HG02588 (cell line): ENCODE measurements at regions not wholly inside any gene's neighbourhood (a gene's known extent, or its start where the extent isn't known, plus 50 kb on each side); places are given as distances from the start of the nearest gene placed in this dataset.
A peak's percentile ranks its signal among the peaks of the same experiment; 100 is the strongest.

Experiments
- ATAC-seq: cut with Tn5 transposase; IDR thresholded peaks from one replicate; pipeline ENCODE4 v1.9.1; 2021; ENCODE audit warnings: mild to moderate bottlenecking, moderate library complexity; ENCODE audit not compliant: unreplicated experiment

DNA sequence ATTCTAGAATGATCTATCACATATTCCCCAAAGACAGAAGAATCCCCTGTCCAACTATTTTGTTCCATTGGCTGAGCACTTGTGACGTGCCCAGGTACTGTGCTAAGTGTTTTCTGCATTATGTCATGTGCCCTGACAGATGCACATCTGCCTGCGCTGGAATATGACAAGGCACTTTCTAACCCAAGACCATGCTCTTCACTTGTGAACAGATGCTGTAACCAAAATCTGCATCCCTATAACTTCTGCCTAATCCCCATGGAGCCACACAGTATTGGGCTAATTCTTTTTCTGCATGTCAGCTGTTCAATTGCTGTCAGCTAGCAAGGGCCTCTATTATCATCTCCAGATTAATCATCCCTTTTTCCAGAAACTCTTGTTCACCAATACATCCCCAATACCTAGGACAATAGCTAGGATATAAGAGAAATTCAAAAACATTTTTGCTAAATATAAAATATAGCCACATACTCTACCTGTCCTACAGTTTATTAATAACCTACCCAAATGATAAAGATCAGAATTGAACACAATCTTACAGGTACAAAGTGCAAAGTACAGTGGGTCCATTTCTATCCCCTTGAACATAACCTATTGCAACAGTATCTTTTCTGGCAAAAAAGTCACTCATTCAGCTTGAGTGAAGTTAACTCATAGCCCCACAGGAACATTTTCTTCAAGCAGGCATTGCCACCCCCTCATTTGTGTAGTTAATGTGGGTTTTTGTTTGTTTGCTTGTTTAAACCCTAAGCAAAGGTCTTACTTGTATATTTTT lies 109.4 kb upstream of the LRRN1 start:
- no peak for ATAC-seq

DNA sequence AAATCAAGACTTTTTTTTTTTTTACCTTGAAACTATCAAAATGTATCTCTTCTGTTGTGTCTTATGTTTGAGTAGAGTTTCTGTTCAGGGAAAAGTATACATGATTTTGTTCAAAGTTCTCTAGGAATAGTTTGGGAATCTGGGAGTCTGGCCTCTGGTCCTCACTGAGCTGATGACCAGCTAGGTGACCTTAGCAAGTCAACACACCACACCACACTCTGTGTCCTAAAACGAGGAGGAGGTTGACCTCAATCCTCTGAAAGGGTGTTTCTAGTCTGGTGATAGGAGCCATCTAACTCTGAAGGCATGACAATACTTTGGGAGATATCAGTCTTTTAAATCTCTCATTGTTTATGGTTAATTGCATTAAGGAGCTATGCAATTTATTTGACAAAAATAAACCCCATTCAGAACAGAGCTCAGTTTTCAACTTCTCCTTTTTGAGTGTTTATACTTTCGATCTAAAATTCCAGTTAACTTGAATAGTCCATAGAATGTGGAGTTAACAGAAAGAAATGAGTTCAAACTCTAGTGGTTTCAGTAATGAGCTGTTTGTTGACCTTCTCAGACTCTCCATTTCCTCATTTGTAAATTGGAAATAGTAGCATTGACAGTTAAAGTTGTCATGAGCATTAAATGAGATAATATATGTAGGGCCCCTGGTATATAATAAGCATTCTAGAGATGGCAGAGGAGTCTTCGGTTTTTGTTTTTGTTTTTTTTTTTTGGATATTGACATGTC lies 112.2 kb upstream of the LRRN1 start:
- no peak for ATAC-seq

DNA sequence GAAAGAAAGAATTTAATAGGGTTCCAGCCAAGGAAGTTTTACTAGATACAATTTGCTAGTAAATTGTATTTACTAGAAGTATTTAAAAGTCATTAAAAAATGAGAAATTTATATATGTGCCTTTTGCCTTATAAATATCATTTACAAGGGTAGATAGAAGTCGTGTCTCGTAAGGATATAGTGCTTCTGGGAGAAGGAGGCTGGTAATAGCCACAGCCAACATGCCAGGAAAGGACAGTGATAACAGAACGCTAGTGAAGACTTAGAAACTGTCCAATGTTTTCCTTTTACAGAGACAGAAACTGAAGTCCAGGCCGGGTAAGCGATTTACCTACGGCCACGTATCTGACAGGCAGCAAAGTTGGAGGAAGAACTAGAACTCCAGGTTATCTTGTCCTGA lies 113.5 kb upstream of the LRRN1 start:
- ATAC-seq, result no peak

GRCh38 chr3:3683261-3683660 lies 116.0 kb upstream of the LRRN1 start:
- no peak for ATAC-seq

DNA sequence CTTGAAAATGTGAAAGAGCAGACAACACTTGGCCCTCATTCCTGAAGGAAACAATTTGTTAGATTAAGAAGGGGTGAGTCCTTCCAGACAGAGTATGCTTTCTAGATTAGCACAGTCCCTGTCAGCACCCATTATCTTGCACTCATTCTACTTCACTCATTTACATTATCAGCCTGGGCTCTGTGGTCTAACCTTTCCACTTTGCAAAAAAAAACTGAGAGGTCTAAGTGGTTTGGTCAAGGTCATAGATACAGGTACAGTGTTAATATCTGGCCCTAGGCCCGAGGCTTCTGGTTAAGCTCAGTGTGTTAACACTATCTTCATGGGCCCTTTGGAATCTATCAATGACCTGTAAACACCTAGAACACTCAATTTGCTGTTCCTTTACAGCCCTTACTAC lies 123.4 kb upstream of the LRRN1 start:
- ATAC-seq, result no peak

GRCh38 chr3:3675186-3675585 lies 124.0 kb upstream of the LRRN1 start:
- ATAC-seq, result no peak

DNA sequence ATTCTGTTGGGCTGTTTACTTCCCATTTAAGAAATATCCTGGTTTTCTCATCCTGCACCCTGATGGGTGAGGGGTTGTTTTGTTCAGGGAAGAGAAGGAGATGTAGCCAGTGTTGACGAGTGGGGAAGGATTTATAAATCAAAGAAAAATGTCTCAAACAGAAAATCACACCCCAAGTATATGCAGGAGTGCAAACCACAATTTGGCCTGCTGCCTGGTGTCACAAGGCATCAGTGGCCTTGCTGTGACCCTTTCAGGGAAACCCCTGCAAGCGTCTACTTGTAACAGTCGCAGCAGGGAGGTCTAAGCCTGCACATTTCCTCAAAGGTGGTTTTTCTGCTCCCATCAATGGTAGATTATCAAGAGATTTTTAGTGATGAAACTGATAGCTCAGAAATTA lies 132.6 kb upstream of the LRRN1 start:
- ATAC-seq, result peak; percentile 97

DNA sequence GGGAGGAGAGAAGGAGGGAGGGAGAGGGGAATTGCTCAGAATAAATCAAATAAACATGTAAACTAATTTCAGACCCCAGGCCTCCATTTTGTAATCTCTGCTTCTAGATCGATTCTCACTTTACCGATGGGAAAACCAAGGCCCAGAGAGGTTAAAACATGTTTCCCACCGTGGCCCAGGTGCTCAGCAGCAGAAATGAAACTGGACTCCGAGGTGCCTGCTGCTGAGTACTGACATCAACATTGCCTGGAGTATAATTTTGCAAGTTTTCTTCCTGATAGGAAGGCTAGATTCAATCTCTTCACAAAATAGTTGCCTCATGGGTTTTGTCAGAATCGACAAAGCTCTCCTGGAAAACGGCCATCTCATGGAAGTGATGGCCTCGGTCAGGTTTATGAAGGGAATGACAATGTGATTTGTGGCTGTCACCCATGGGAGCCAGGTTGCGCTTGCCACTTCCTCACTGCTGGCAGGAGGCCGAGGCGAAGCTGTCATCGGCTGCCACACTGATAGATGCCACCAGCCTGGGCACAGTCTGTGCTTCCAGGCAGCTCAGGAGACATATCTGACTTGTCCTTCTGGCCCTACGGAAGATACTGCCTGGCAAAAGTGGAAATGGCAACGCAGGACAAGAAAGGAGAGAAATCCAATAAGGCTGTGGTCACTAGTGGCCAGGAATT lies 133.1 kb upstream of the LRRN1 start:
- ATAC-seq, result peak; percentile 53

DNA sequence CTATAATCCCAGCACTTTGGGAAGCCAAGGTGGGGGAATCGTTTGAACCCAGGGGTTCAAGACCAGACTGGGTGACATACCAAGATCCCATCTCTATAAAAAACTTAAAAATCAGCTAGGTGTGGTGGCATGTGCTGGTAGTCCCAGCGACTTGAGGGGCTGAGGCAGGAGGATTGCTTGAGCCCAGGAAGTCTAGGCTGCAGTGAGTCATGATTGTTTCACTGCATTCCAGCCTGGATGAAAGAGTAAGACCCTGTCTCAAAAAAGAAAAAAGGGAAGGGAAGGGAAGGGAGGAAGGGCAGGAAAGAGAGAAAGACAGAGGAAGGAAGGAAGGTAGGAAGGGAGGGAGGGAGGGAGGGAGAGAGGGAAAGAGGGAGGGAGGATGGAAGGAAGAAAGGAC lies 133.7 kb upstream of the LRRN1 start:
- ATAC-seq, result no peak

DNA sequence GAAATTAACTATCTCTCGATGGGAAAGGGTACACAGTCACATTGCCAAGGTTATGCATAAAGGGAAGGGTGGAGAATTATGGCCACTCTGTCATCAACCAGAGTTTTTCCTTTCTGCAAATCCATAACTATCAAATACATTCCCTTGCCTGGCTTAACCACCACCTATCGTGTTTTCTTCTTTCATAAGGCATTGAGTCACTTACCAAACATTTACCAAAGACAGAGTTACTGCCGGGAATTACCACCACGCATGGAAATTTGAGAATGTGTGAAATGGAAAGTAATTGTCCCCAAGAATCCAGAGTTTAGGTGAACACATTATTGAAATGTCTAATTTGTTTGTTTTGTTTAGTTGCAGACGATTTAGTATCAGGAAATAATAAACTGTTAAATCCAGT lies 134.3 kb upstream of the LRRN1 start:
- ATAC-seq, result no peak

- no peak for ATAC-seq
Measured at GRCh38 chr3:3662610-3663009, 136.6 kb upstream of the LRRN1 start.

DNA sequence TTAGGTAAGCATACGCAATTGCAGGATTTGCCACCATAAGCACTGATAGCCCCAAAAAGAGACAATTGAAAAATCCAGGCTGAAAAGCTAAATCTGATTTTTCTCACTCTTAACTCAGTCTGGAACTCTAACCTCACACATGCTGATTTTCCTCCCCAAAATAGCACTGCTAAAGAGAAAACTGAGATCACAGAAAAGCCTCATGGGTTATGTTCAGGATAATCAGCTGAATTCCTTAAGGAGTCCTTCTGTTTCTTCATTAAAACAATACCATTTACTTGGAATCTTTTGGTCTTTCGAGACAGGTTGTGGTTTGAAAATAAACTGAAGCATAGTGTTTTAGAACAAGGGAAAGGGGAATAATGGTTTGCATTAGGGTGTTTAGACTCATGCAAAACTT lies 144.3 kb upstream of the LRRN1 start:
- ATAC-seq, result no peak

- ATAC-seq, result no peak
Measured at GRCh38 chr3:3648988-3649679, 150.1 kb upstream of the LRRN1 start.

DNA sequence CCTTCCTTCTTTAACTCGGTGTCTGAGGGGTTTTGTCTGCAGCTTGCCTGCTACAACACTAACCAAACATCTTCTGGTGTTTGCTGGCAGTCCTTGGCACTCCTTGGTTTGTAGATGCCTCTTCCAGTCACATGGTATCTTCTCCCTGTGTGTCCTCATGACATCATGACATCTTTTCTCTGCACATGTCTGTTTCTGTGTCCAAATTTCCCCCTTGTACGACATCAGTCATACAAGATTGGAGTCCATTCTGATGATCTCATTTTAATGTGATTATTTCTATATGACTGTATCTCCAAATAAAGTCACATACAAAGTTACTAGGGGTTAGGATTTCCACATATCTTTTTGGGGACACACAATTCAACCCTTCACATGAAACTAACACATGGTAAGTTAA lies 152.3 kb upstream of the LRRN1 start:
- ATAC-seq, result no peak

DNA sequence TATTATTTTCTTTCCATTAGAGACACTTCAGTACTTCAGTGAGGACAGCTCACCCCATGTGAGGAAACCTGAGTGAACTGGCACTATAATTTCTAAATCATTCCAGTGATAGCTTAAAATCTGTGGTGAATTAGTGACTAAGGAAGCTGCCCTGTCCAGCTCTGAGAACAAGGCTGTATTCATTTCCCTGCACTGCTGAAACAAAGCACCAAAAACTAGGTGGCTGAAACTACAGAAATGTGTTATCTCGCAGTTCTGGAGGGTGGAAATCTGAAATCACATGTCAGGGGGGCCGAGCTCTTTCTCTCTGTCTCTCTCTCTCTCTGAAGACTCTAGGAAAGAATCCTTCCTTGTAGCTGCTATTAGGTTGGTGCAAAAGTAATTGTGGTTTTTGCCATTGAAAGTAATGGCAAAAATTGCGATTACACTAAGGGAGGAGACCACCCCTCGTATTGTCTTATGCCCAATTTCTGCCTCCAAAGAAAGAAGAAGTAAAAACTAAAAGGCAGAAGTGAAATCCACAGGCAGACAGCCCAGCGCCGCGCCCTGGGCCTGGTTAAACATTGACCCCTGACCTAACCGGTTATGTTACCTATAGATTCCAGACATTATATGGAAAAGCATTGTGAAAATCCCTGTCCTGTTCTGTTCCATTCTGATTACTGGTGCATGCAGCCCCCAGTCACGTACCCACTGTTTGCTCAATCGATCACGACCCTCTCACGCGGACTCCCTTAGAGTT lies 153.0 kb upstream of the LRRN1 start:
- ATAC-seq, result peak; percentile 83

DNA sequence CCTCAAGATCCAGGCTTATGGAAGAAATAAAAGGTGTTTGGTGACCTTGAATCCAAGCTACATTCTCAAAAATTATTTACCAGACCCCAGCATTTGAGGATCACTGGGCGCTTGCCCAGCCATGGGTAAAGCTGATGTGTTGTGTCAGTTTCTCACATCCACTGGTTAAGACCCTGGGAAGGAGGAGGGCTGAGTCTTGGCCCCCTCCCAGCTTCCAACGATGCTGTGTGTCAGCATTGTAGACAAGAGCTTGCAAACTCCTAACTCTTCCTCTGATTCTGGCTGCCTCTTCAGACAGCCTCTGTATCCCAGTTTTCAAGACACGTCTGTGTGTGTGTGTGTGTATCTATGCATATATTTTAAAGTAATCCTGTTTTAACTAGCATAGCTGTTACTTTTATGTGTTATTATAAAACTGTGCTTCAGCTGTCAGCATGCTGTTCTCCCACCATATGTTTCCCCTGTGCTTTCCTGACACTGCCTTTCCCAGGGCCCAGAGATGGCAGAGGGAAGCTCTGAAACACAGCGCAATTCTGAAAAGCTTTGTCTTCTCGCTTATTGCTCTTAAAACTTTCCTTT lies 157.3 kb upstream of the LRRN1 start:
- no peak for ATAC-seq

DNA sequence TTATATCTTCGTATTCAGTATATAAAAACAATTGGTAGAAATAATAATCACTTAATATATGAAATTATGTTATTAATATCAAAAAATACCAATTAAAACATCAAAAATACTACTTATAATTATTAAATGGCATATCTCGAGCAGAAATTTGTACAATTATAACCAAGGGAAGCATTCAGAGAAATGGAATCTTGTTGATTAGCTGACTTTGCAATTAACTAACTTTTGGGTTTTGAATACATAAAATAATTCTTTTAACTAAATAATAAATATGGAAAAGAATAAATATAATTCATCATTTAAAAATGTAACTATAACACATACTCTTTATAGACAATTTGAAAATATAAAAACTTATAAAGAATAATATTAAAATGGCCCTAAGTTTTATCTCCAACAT lies 160.2 kb upstream of the LRRN1 start:
- no peak for ATAC-seq

- no peak for ATAC-seq
Measured at GRCh38 chr3:3636815-3637214, 162.4 kb upstream of the LRRN1 start.

DNA sequence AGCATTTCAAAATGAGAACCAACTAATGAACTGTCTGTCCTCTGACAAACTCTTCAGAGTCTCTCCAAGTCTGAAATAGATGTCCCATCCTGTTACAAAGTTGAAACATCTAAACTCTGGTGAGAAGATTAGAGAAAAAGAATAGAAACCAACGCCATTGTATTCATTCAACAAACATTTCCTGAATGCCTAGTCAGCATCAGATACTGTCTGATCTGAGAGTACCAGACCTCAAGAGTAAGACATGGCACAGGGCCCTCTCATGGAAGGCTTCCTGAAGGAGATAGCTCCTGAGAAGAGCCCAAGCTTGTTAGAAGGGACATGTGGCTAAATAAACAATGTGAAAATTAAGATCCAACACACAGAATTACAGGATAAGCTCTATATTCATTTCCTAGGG lies 164.1 kb upstream of the LRRN1 start:
- no peak for ATAC-seq

DNA sequence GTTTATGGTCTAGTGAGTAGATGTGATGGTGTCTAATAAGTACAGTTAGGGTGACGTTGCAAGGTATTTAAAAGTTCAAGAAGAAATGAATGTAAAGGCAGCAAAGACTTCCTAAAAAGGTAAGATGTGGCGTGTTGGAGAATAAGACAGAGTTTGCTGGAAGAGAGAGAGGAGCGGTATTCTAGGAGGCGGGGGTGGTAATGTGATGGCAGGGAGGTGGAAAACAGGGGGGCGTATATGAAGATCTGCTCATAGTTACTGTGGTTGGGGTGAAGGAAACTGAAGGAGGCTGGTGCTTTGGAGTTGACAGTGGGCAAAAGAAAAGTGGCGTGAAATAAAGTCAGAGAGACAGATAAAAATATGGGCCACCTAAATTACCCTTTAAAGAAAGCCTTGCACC lies 164.9 kb upstream of the LRRN1 start:
- ATAC-seq, result no peak
